Gastroesophageal sphincter (tissue), 3 donors: ENCODE measurements at regions not wholly inside any gene's neighbourhood (a gene's known extent, or its start where the extent isn't known, plus 50 kb on each side); places are given as distances from the start of the nearest gene placed in this dataset.

ENCODE experiments used
- EP300 ChIP-seq: sonication (generic); formaldehyde crosslinking; IDR thresholded peaks from one replicate; pipeline ENCODE4 v1.6.1; 2017; ENCODE audit warnings: antibody characterized with exemption, mild to moderate bottlenecking
- POLR2A ChIP-seq, 2 donors: fragments of 450-650 bp; IDR thresholded peaks; one replicate each; pipeline ENCODE4 v1.6.1; 2017; ENCODE audit warnings: antibody characterized with exemption in 2 of 2, mild to moderate bottlenecking in 2 of 2, moderate library complexity in 1 of 2
- POLR2AphosphoS5 ChIP-seq: sonication (generic); formaldehyde crosslinking; IDR thresholded peaks from one replicate; pipeline ENCODE4 v1.6.1; 2017; ENCODE audit warnings: antibody characterized with exemption
- TF ChIP-seq, protein P1 (sequence below), 4 experiments: fragments of 200-600 bp in 2 of 4; fragments of 450-650 bp in 2 of 4; sonication (generic) in 1 of 4; IDR thresholded peaks; one replicate each; pipeline ENCODE4 v1.5.1; 2017 to 2019; ENCODE audit warnings: antibody characterized with exemption in 4 of 4, mild to moderate bottlenecking in 2 of 4, moderate library complexity in 2 of 4

DNA sequence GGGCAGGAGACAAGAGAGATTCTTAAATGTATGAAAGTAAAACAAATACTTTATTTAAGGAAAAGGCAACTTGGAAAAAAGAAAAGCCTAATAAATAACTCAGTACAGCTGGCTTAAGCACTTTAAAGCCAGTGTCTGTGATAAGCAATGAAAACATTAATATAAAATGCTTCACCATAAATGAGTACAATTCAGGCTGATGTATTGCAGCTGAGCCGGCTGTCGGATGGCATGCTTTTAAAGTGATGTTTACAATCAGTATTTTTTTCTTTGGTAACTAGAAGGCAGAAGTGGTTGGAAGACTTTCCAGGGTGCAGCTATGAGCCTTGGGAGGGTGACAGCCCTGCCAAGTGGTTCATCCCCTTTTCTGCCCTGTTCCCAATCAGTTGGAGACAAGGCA is 58.7 kb upstream of the CELF4 start:
- TF ChIP-seq, protein P1, sequence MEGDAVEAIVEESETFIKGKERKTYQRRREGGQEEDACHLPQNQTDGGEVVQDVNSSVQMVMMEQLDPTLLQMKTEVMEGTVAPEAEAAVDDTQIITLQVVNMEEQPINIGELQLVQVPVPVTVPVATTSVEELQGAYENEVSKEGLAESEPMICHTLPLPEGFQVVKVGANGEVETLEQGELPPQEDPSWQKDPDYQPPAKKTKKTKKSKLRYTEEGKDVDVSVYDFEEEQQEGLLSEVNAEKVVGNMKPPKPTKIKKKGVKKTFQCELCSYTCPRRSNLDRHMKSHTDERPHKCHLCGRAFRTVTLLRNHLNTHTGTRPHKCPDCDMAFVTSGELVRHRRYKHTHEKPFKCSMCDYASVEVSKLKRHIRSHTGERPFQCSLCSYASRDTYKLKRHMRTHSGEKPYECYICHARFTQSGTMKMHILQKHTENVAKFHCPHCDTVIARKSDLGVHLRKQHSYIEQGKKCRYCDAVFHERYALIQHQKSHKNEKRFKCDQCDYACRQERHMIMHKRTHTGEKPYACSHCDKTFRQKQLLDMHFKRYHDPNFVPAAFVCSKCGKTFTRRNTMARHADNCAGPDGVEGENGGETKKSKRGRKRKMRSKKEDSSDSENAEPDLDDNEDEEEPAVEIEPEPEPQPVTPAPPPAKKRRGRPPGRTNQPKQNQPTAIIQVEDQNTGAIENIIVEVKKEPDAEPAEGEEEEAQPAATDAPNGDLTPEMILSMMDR (IDR thresholded peaks at IDR 0.05), result no peak
- TF ChIP-seq POLR2A (IDR thresholded peaks at IDR 0.05) (no peak), POLR2AphosphoS5 (no peak), EP300 (no peak)
